Liver (tissue), 3 donors: ENCODE measurements at regions not wholly inside any gene's neighbourhood (a gene's known extent, or its start where the extent isn't known, plus 50 kb on each side); places are given as distances from the start of the nearest gene placed in this dataset.

Experiments
- JUND ChIP-seq, 2 donors: IDR thresholded peaks; 2 replicates each; pipeline ENCODE4 v1.6.1; 2016; ENCODE audit warnings: antibody characterized with exemption in 2 of 2
- REST ChIP-seq: IDR thresholded peaks from 2 replicates; pipeline ENCODE4 v1.6.1; 2016; ENCODE audit warnings: antibody characterized with exemption, mild to moderate bottlenecking
- RXRA ChIP-seq, 2 donors: IDR thresholded peaks; 2 replicates each; pipeline ENCODE4 v1.6.1; 2017 to 2018; ENCODE audit warnings: antibody characterized with exemption in 2 of 2, mild to moderate bottlenecking in 1 of 2
- TF ChIP-seq, protein P1 (sequence below): fragments of 150-350 bp; IDR thresholded peaks from 2 replicates; pipeline ENCODE4 v1.5.1; 2017; ENCODE audit warnings: improper control_type of control experiment, low read depth, low read length; ENCODE audit not compliant: missing input control
- donor health status: healthy.
- donor health status: healthy.

DNA sequence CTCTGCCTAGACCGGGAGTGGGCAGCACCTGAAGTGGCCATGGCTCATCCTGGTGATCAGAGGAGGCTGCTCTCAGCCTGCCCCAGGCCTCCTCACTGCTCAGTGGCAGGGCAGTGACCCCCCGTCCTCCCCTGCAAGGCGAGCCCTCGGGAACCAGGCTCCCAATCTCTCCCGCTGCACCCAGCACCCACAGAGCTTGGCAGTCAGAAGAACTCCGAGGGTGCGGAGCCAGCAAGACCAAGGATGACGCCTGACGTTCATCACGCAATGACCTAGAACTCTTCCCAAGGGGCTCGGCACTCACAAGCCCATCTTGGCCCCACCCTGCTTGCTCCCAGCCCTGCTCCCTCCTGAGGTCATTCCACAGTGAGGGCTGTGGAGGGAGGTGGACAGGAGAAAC is 189.8 kb upstream of the SALL3 start:
- TF ChIP-seq JUND (IDR thresholded peaks at IDR 0.05): no peak
- TF ChIP-seq REST: no peak
- TF ChIP-seq, protein P1, sequence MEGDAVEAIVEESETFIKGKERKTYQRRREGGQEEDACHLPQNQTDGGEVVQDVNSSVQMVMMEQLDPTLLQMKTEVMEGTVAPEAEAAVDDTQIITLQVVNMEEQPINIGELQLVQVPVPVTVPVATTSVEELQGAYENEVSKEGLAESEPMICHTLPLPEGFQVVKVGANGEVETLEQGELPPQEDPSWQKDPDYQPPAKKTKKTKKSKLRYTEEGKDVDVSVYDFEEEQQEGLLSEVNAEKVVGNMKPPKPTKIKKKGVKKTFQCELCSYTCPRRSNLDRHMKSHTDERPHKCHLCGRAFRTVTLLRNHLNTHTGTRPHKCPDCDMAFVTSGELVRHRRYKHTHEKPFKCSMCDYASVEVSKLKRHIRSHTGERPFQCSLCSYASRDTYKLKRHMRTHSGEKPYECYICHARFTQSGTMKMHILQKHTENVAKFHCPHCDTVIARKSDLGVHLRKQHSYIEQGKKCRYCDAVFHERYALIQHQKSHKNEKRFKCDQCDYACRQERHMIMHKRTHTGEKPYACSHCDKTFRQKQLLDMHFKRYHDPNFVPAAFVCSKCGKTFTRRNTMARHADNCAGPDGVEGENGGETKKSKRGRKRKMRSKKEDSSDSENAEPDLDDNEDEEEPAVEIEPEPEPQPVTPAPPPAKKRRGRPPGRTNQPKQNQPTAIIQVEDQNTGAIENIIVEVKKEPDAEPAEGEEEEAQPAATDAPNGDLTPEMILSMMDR: no peak
- no peak for TF ChIP-seq RXRA (IDR thresholded peaks at IDR 0.05)
